ENCODE measurements at regions not wholly inside any gene's neighbourhood (a gene's known extent, or its start where the extent isn't known, plus 50 kb on each side); places are given as distances from the start of the nearest gene placed in this dataset.
A peak's percentile ranks its signal among the peaks of the same experiment; 100 is the strongest.

- H3K36me3 ChIP-seq (ENCODE audit: control insufficient read depth in 1 of 2, insufficient read depth in 2 of 2, low read depth in 1 of 2, low read length in 2 of 2) = no peaks in the 10 kb centered on the region
- H3K27ac ChIP-seq (ENCODE audit: low read length, poor library complexity, severe bottlenecking) = no peak overlapping the region
Observed at GRCh38 chr16:74221828-74222227, 74.8 kb upstream of the PSMD7 start.

DNA sequence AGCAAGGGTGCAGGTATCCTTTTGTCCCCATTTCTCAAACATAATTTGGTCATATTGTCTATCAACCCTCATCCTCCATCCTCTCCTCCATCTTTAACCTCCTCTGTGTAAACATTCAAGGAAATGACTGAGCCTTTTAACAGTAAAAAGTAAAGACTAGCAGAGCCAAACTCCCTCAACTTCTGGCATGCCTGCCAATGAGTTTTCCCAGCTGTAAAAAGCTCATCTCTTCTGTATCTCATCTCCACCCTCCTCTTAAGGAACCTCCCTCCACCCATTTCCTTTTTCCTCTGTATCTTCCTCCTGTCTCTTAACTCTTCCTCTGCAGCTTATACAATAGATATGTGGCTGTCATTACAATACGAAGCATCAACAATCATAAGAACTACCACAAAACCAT lies 76.9 kb upstream of the PSMD7 start:
- 90% methylated on average over 1 of the region's 1 CpG for WGBS
- no peak overlapping the region for H2AFZ ChIP-seq (ENCODE audit: low read depth, low read length)
- H2BK12ac ChIP-seq (ENCODE audit: low read length in 2 of 2) = no peak overlapping the region
- no peak for DNase-seq
- H2BK120ac ChIP-seq (ENCODE audit: low read depth, low read length) = no peak overlapping the region
- H2BK15ac ChIP-seq (ENCODE audit: low read depth, poor library complexity, severe bottlenecking) = no peak overlapping the region
- no peaks in the 10 kb centered on the region for H3K79me1 ChIP-seq (replicated peaks; ENCODE audit: low read length, poor library complexity, severe bottlenecking)
- no peak overlapping the region for H3K4ac ChIP-seq (ENCODE audit: low read depth in 1 of 2, low read length in 2 of 2)
- no peak overlapping the region for H3K23ac ChIP-seq (ENCODE audit: low read length in 2 of 2)
- H4K8ac ChIP-seq (ENCODE audit: low read length) = no peak overlapping the region
- H3K36me3 ChIP-seq (ENCODE audit: control insufficient read depth in 1 of 2, insufficient read depth in 2 of 2, low read depth in 1 of 2, low read length in 2 of 2) = no peaks in the 10 kb centered on the region
- H3K4me2 ChIP-seq (ENCODE audit: low read length, poor library complexity, severe bottlenecking) = no peak overlapping the region
- no peak overlapping the region for H2AK5ac ChIP-seq (ENCODE audit: low read length, severe bottlenecking)
- H3K4me1 ChIP-seq (ENCODE audit: control insufficient read depth, insufficient read depth, low read depth, low read length) = no peaks in the 10 kb centered on the region
- H3K9ac ChIP-seq (ENCODE audit: low read length) = no peak overlapping the region
- no peak overlapping the region for H3K18ac ChIP-seq (ENCODE audit: low read depth in 1 of 2, low read length in 2 of 2)
- H3K27me3 ChIP-seq (ENCODE audit: control insufficient read depth in 1 of 2, insufficient read depth in 1 of 2, low read length in 2 of 2) = no peaks in the 10 kb centered on the region
- no peak overlapping the region for H3K4me3 ChIP-seq (ENCODE audit: insufficient read depth in 1 of 2, low read depth in 1 of 2, low read length in 2 of 2)
- H4K91ac ChIP-seq (ENCODE audit: low read length) = no peak overlapping the region
- no peak overlapping the region for H3K14ac ChIP-seq (ENCODE audit: low read length in 2 of 2)
- no peak overlapping the region for H2BK5ac ChIP-seq (ENCODE audit: low read depth, low read length, poor library complexity, severe bottlenecking)
- no peak overlapping the region for H3K27ac ChIP-seq (ENCODE audit: low read length, poor library complexity, severe bottlenecking)
- H3K9me3 ChIP-seq (ENCODE audit: control insufficient read depth, low read length) = no peaks in the 10 kb centered on the region

More at GRCh38 chr16:74221828-74222227, 74.8 kb upstream of the PSMD7 start:
- no peak overlapping the region for H2AK5ac ChIP-seq (ENCODE audit: low read length, severe bottlenecking)
- no peak overlapping the region for H3K4ac ChIP-seq (ENCODE audit: low read depth in 1 of 2, low read length in 2 of 2)
- H3K14ac ChIP-seq (ENCODE audit: low read length in 2 of 2) = no peak overlapping the region
- no peaks in the 10 kb centered on the region for H3K4me1 ChIP-seq (ENCODE audit: control insufficient read depth, insufficient read depth, low read depth, low read length)
- H4K91ac ChIP-seq (ENCODE audit: low read length) = no peak overlapping the region
- no peak overlapping the region for H4K8ac ChIP-seq (ENCODE audit: low read length)
- 84% methylated on average over 3 of the region's 3 CpGs for WGBS
- H3K18ac ChIP-seq (ENCODE audit: low read depth in 1 of 2, low read length in 2 of 2) = no peak overlapping the region
- no peak overlapping the region for H2BK120ac ChIP-seq (ENCODE audit: low read depth, low read length)
- H2BK5ac ChIP-seq (ENCODE audit: low read depth, low read length, poor library complexity, severe bottlenecking) = no peak overlapping the region
- no peak overlapping the region for H2BK12ac ChIP-seq (ENCODE audit: low read length in 2 of 2)
- no peaks in the 10 kb centered on the region for H3K79me1 ChIP-seq (replicated peaks; ENCODE audit: low read length, poor library complexity, severe bottlenecking)
- H3K4me3 ChIP-seq (ENCODE audit: insufficient read depth in 1 of 2, low read depth in 1 of 2, low read length in 2 of 2) = no peak overlapping the region
- no peak overlapping the region for H2BK15ac ChIP-seq (ENCODE audit: low read depth, poor library complexity, severe bottlenecking)
- no peaks in the 10 kb centered on the region for H3K9me3 ChIP-seq (ENCODE audit: control insufficient read depth, low read length)
- H3K9ac ChIP-seq (ENCODE audit: low read length) = no peak overlapping the region
- H3K23ac ChIP-seq (ENCODE audit: low read length in 2 of 2) = no peak overlapping the region
- H2AFZ ChIP-seq (ENCODE audit: low read depth, low read length) = no peak overlapping the region
- DNase-seq = no peak
- no peaks in the 10 kb centered on the region for H3K27me3 ChIP-seq (ENCODE audit: control insufficient read depth in 1 of 2, insufficient read depth in 1 of 2, low read length in 2 of 2)
- no peak overlapping the region for H3K4me2 ChIP-seq (ENCODE audit: low read length, poor library complexity, severe bottlenecking)

GRCh38 chr16:74218871-74219270 lies 77.7 kb upstream of the PSMD7 start:
- Histone ChIP-seq H4K8ac (ENCODE audit: low read length) (no peak overlapping the region), H2AK5ac (ENCODE audit: low read length, severe bottlenecking) (no peak overlapping the region), H3K4me2 (ENCODE audit: low read length, poor library complexity, severe bottlenecking) (no peak overlapping the region), H3K4me3 (ENCODE audit: insufficient read depth in 1 of 2, low read depth in 1 of 2, low read length in 2 of 2) (no peak overlapping the region), H3K9me3 (ENCODE audit: control insufficient read depth, low read length) (no peaks in the 10 kb centered on the region), H3K4me1 (ENCODE audit: control insufficient read depth, insufficient read depth, low read depth, low read length) (no peaks in the 10 kb centered on the region), H2BK5ac (ENCODE audit: low read depth, low read length, poor library complexity, severe bottlenecking) (no peak overlapping the region), H3K27ac (ENCODE audit: low read length, poor library complexity, severe bottlenecking) (no peak overlapping the region), H2BK12ac (ENCODE audit: low read length in 2 of 2) (no peak overlapping the region), H3K9ac (ENCODE audit: low read length) (no peak overlapping the region), H3K14ac (ENCODE audit: low read length in 2 of 2) (no peak overlapping the region), H2BK15ac (ENCODE audit: low read depth, poor library complexity, severe bottlenecking) (no peak overlapping the region), H4K91ac (ENCODE audit: low read length) (no peak overlapping the region), H3K36me3 (ENCODE audit: control insufficient read depth in 1 of 2, insufficient read depth in 2 of 2, low read depth in 1 of 2, low read length in 2 of 2) (no peaks in the 10 kb centered on the region), H2AFZ (ENCODE audit: low read depth, low read length) (no peak overlapping the region), H3K18ac (ENCODE audit: low read depth in 1 of 2, low read length in 2 of 2) (no peak overlapping the region), H3K27me3 (ENCODE audit: control insufficient read depth in 1 of 2, insufficient read depth in 1 of 2, low read length in 2 of 2) (no peaks in the 10 kb centered on the region), H3K23ac (ENCODE audit: low read length in 2 of 2) (no peak overlapping the region), H2BK120ac (ENCODE audit: low read depth, low read length) (no peak overlapping the region), H3K4ac (ENCODE audit: low read depth in 1 of 2, low read length in 2 of 2) (no peak overlapping the region), H3K79me1 (replicated peaks; ENCODE audit: low read length, poor library complexity, severe bottlenecking) (no peaks in the 10 kb centered on the region)
- DNase-seq = no peak
- 87% methylated on average over 4 of the region's 7 CpGs for WGBS

DNA sequence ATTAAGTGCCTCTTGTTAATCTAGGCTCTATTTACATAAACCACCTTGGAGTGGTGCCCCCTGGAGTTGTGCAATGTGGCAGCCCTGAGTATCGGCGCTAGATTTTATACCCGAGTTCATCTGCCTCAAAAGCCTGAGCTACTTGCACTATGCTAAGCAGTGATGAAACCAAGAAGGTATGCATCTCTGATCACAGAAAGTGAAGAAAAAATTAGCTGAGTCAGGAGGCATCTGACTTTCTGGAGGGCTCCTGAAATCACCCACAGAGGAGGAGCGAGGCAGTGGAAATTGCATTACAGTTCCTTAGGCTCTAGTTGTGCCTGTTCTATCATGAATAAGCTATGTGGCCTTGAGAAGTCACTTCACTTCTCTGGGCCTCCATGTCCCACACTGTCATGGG lies 80.3 kb upstream of the PSMD7 start:
- Histone ChIP-seq H3K4me3 (ENCODE audit: insufficient read depth in 1 of 2, low read depth in 1 of 2, low read length in 2 of 2) (no peak overlapping the region), H4K8ac (ENCODE audit: low read length) (no peak overlapping the region), H4K91ac (ENCODE audit: low read length) (no peak overlapping the region), H3K4ac (ENCODE audit: low read depth in 1 of 2, low read length in 2 of 2) (no peak overlapping the region), H3K36me3 (ENCODE audit: control insufficient read depth in 1 of 2, insufficient read depth in 2 of 2, low read depth in 1 of 2, low read length in 2 of 2) (no peaks in the 10 kb centered on the region), H2BK12ac (ENCODE audit: low read length in 2 of 2) (no peak overlapping the region), H3K27ac (ENCODE audit: low read length, poor library complexity, severe bottlenecking) (peak overlapping the region; percentile 15), H3K4me2 (ENCODE audit: low read length, poor library complexity, severe bottlenecking) (no peak overlapping the region), H3K9me3 (ENCODE audit: control insufficient read depth, low read length) (no peaks in the 10 kb centered on the region), H2AFZ (ENCODE audit: low read depth, low read length) (no peak overlapping the region), H2AK5ac (ENCODE audit: low read length, severe bottlenecking) (no peak overlapping the region), H3K79me1 (replicated peaks; ENCODE audit: low read length, poor library complexity, severe bottlenecking) (no peaks in the 10 kb centered on the region), H3K18ac (ENCODE audit: low read depth in 1 of 2, low read length in 2 of 2) (no peak overlapping the region), H3K4me1 (ENCODE audit: control insufficient read depth, insufficient read depth, low read depth, low read length) (no peaks in the 10 kb centered on the region), H3K23ac (ENCODE audit: low read length in 2 of 2) (no peak overlapping the region), H3K27me3 (ENCODE audit: control insufficient read depth in 1 of 2, insufficient read depth in 1 of 2, low read length in 2 of 2) (no peaks in the 10 kb centered on the region), H3K14ac (ENCODE audit: low read length in 2 of 2) (no peak overlapping the region), H3K9ac (ENCODE audit: low read length) (no peak overlapping the region), H2BK5ac (ENCODE audit: low read depth, low read length, poor library complexity, severe bottlenecking) (no peak overlapping the region), H2BK15ac (ENCODE audit: low read depth, poor library complexity, severe bottlenecking) (no peak overlapping the region), H2BK120ac (ENCODE audit: low read depth, low read length) (no peak overlapping the region)
- WGBS = 78% methylated on average over 4 of the region's 4 CpGs
- DNase-seq = peak; percentile 1

Data from mesenchymal stem cell (in vitro differentiated cells and primary cell).